Heart left ventricle (tissue), 16 donors: ENCODE measurements at regions not wholly inside any gene's neighbourhood (a gene's known extent, or its start where the extent isn't known, plus 50 kb on each side); places are given as distances from the start of the nearest gene placed in this dataset.

ENCODE experiments used
- ATAC-seq, 4 donors: fragments of 200-7000 bp; cut with Tn5 transposase; one replicate each; pipeline ENCODE4 v1.9.1; 2020 to 2022; ENCODE audit warnings: moderate library complexity in 4 of 4, mild to moderate bottlenecking in 3 of 4, moderate number of reproducible peaks in 1 of 4
- DNase-seq, 5 donors: peaks; one replicate each; pipeline ENCODE4 v3.0.0-alpha.2; 2020
- H3K27ac ChIP-seq, 12 donors: fragments of 200-600 bp; sonication (generic) in 4 of 12; one replicate each; pipeline versions ENCODE4 v1.5.0 to v1.8.0; 2016 to 2022; ENCODE audit warnings: mild to moderate bottlenecking in 2 of 12
- H3K27me3 ChIP-seq, 9 donors: fragments of 200-600 bp; sonication (generic) in 2 of 9; one replicate each; pipeline versions ENCODE4 v1.5.1 to v1.8.0; 2016 to 2022; ENCODE audit warnings: mild to moderate bottlenecking in 3 of 9
- H3K36me3 ChIP-seq, 9 donors: fragments of 200-600 bp; sonication (generic) in 2 of 9; one replicate each; pipeline versions ENCODE4 v1.5.0 to v1.8.0; 2018 to 2022; ENCODE audit warnings: mild to moderate bottlenecking in 2 of 9
- H3K4me1 ChIP-seq, 12 donors: fragments of 200-600 bp; sonication (generic) in 4 of 12; one replicate each; pipeline versions ENCODE4 v1.5.0 to v1.8.0; 2016 to 2022; ENCODE audit warnings: mild to moderate bottlenecking in 3 of 12
- H3K4me3 ChIP-seq, 12 donors: fragments of 200-600 bp; sonication (generic) in 4 of 12; one replicate each; pipeline versions ENCODE4 v1.5.0 to v1.8.0; 2017 to 2022; ENCODE audit warnings: mild to moderate bottlenecking in 9 of 12, moderate library complexity in 4 of 12
- H3K9me3 ChIP-seq, 12 donors: fragments of 200-600 bp; sonication (generic) in 4 of 12; one replicate each; pipeline versions ENCODE4 v1.5.0 to v1.8.0; 2016 to 2022; ENCODE audit warnings: mild to moderate bottlenecking in 1 of 12
- CTCF ChIP-seq, 12 donors: fragments of 200-600 bp; sonication (generic) in 4 of 12; IDR thresholded peaks; one replicate each; pipeline versions ENCODE4 v1.5.0 to v1.8.0; 2018 to 2022; ENCODE audit warnings: antibody characterized with exemption in 12 of 12, mild to moderate bottlenecking in 5 of 12
- POLR2A ChIP-seq, 2 donors: fragments of 450-650 bp; IDR thresholded peaks; one replicate each; pipeline ENCODE4 v1.6.1; 2017; ENCODE audit warnings: antibody characterized with exemption in 2 of 2, mild to moderate bottlenecking in 2 of 2, moderate library complexity in 2 of 2
- WGBS, 4 donors: extraction: QIAGEN DNeasy Blood & Tissue Kit in 2 of 4; methylation state at CpG; one replicate each; pipeline versions ENCODE4 v1.1.5 to v1.1.7; 2013 to 2018; 5-methylcytosine and 5-hydroxymethylcytosine counted together
- intact Hi-C, 10 donors: fragments of 100-400 bp; cut with DNase I; formaldehyde crosslinking; loops; one replicate each; pipeline versions ENCODE4 v1.11.1 to v1.14.2; 2022
- donor health status: ischemic (EF 13 %, LVEDD 7.1; RV severe dilation, severe dysfunction).
- donor health status: healthy with polysubstance abuse.
- donor health status: DM: no; HTN: yes; CAD: no.
- donor health status: DM: no; HTN: no; CAD: no.
- donor health status: ischemic (EF 25% LVEDD 6.9; RV normal size, moderate dysfunction).
- donor health status: ischemic (EF 25% LVEDD 5.7; RV mildly dilated, moderate dysfunction).
- donor health status: healthy.
- donor health status: DM: yes; HTN: yes; CAD: no.
- donor health status: ischemic (EF 35%, LVEDD 5.7; RV mildly dilated, moderate dysfunction).
- donor health status: nonischemic (EF 11% LVEDD 7.7; RV severe dilation, severe dysfunction).
- donor health status: DM: yes; HTN: yes; CAD: no.
- donor health status: PGD.
- donor health status: ischemic (EF 29% LVEDD 5.4; RV normal size, mild dysfunction).
- donor health status: nonischemic (EF 23%, LVEDD 6.1; RV moderate dilation, normal function).

DNA sequence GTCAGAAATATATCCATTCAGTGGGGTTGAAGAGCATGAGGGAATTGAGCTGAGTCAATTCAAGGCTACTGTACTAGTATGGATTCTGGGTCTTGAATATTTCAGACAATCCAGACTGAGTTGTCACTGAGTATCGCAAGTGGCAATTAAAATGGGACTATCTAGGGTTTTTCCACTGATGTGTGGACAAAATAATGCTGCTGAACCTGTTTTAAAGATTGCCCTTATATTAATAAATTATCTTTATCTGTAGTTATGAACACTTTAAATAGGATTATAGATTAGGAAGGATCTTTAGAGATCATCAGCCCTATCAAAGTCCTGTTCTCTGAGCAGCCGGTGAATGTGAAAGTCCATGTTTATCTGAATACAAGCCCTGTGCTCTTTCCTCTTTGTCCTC is 478.3 kb upstream of the KIRREL3 start:
- H3K4me1 ChIP-seq: no peaks in the 10 kb centered on the region
- 97 to 98% (median 97%) methylated on average over 2 of the region's 2 CpGs for WGBS, 4 donors
- ATAC-seq: no peak
- H3K9me3 ChIP-seq: no peaks in the 10 kb centered on the region
- intact Hi-C loops: no loop called here
- no peak overlapping the region for H3K4me3 ChIP-seq
- DNase-seq: no peak
- no peaks in the 10 kb centered on the region for H3K36me3 ChIP-seq
- H3K27ac ChIP-seq: no peak overlapping the region
- H3K27me3 ChIP-seq: no peaks in the 10 kb centered on the region
- TF ChIP-seq POLR2A (IDR thresholded peaks at IDR 0.05) (no peak), CTCF (IDR thresholded peaks at IDR 0.05) (no peak)

DNA sequence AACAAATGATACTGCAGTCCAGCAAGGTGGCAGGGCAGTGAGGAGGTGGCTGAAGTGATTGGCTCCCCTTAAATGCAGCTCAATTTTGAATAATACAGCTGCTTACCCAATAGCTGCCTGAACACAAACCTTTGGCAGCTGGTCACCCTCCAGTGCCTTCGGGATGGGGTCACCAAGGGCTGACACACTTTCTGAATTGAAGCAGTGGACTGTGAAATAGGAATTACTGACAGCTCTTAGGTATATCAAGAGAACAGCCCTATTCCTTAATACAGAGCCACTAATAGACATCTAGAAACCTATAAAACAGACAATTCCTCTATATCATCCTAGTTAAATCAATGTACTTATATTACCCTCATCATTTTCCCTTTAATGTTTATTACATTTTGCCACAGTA is 474.2 kb upstream of the KIRREL3 start:
- intact Hi-C loops: no loop called here
- no peaks in the 10 kb centered on the region for H3K36me3 ChIP-seq
- H3K4me3 ChIP-seq: no peak overlapping the region
- H3K27ac ChIP-seq: no peak overlapping the region
- no peaks in the 10 kb centered on the region for H3K9me3 ChIP-seq
- 62 to 100% (median 72%) methylated on average over 1 of the region's 1 CpG for WGBS, 4 donors
- no peak for TF ChIP-seq CTCF (IDR thresholded peaks at IDR 0.05)
- TF ChIP-seq POLR2A (IDR thresholded peaks at IDR 0.05): no peak
- no peaks in the 10 kb centered on the region for H3K4me1 ChIP-seq
- no peaks in the 10 kb centered on the region for H3K27me3 ChIP-seq
- ATAC-seq (no peak), DNase-seq (no peak)

DNA sequence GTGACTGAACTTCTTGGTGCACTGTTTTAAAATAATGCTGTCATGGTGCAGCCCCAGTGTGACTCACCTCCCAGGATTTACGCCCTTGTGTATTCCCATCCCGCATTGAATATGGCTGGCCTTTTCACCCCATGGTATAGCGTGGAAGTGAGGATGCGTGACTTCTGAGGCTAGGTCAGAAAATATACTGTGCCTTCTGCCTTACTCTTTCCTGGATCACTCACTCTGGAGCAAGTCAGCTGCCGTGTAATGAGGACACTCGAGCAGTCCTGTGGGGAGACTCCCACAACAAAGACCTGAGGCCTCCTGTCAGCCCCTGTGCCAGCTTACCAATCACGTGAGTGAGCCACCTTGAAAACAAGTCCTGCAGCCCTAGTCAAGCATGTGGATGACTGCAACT is 471.9 kb upstream of the KIRREL3 start:
- Histone ChIP-seq H3K36me3 (no peaks in the 10 kb centered on the region), H3K27me3 (no peaks in the 10 kb centered on the region), H3K4me1 (no peaks in the 10 kb centered on the region), H3K4me3 (no peak overlapping the region), H3K9me3 (no peaks in the 10 kb centered on the region), H3K27ac (no peak overlapping the region)
- WGBS, 4 donors: 84 to 90% (median 88%) methylated on average over 6 to 7 of the region's 7 CpGs
- DNase-seq (no peak), ATAC-seq (no peak)
- TF ChIP-seq CTCF (IDR thresholded peaks at IDR 0.05) (no peak), POLR2A (IDR thresholded peaks at IDR 0.05) (no peak)
- intact Hi-C loops: no loop called here

DNA sequence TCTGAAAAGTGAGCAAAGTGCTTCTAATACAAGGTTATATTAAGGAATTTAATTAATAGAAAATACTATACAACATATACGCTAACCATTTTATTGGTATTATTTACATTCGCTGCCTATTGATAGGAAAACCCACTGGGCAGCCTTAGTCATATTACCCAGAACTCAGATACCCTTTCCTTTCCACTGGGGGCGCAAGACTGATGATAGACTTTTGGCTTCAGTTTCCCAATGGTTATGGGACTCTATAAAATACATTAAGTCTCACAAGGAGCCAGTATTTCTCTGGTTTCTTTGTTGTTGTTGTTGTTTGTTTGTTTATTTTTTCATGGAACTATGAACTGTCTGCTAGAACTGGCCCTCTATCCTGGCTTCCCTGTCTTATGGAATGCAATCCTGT is 471.1 kb upstream of the KIRREL3 start:
- Histone ChIP-seq H3K4me3 (no peak overlapping the region), H3K27me3 (no peaks in the 10 kb centered on the region), H3K27ac (no peak overlapping the region), H3K36me3 (no peaks in the 10 kb centered on the region), H3K4me1 (no peaks in the 10 kb centered on the region), H3K9me3 (no peaks in the 10 kb centered on the region)
- ATAC-seq: no peak
- 86 to 95% (median 89%) methylated on average over 3 of the region's 3 CpGs for WGBS, 4 donors
- TF ChIP-seq POLR2A (IDR thresholded peaks at IDR 0.05) (no peak), CTCF (IDR thresholded peaks at IDR 0.05) (no peak)
- no peak for DNase-seq
- intact Hi-C loops: no loop called here
